Smooth muscle cell (in vitro differentiated cells): ENCODE measurements at regions not wholly inside any gene's neighbourhood (a gene's known extent, or its start where the extent isn't known, plus 50 kb on each side); places are given as distances from the start of the nearest gene placed in this dataset.

Experiments used
- DNase-seq: peaks from one replicate; lab custom pipeline; 2025; ENCODE audit not compliant: unreplicated experiment; lab: John Stamatoyannopoulos, UW
- H2AFZ ChIP-seq: fragments of 200-600 bp; sonication (generic); 2 replicates; pipeline ENCODE4 v1.6.0; 2016; ENCODE audit warnings: antibody characterized with exemption, low read depth, mild to moderate bottlenecking
- H3F3A ChIP-seq: fragments of 200-600 bp; sonication (generic); 2 replicates; pipeline ENCODE4 v1.6.0; 2017; ENCODE audit warnings: antibody characterized with exemption, low read depth
- H3K27ac ChIP-seq: fragments of 200-600 bp; sonication (generic); 2 replicates; pipeline ENCODE4 v1.5.1; 2016; ENCODE audit warnings: low read depth, mild to moderate bottlenecking
- H3K27me3 ChIP-seq: fragments of 200-600 bp; sonication (generic); 2 replicates; pipeline ENCODE4 v1.6.1; 2016; ENCODE audit warnings: low read depth, mild to moderate bottlenecking
- H3K36me3 ChIP-seq: fragments of 200-600 bp; sonication (generic); 2 replicates; pipeline ENCODE4 v1.5.1; 2016; ENCODE audit warnings: low read depth
- H3K4me1 ChIP-seq: fragments of 200-600 bp; sonication (generic); 2 replicates; pipeline ENCODE4 v1.5.1; 2016; ENCODE audit warnings: low read depth
- H3K4me2 ChIP-seq: fragments of 200-600 bp; sonication (generic); 2 replicates; pipeline ENCODE4 v1.6.0; 2016; ENCODE audit warnings: mild to moderate bottlenecking
- H3K4me3 ChIP-seq: fragments of 200-600 bp; sonication (generic); 2 replicates; pipeline ENCODE4 v1.5.1; 2016; ENCODE audit warnings: mild to moderate bottlenecking
- H3K79me2 ChIP-seq: fragments of 200-600 bp; sonication (generic); 2 replicates; pipeline ENCODE4 v1.6.0; 2016; ENCODE audit warnings: low read depth, mild to moderate bottlenecking
- H3K9ac ChIP-seq: fragments of 200-600 bp; sonication (generic); 2 replicates; pipeline ENCODE4 v1.6.0; 2016; ENCODE audit warnings: low read depth
- H3K9me3 ChIP-seq: fragments of 200-600 bp; sonication (generic); replicated peaks from 2 replicates; pipeline ENCODE4 v1.5.1; 2016; ENCODE audit warnings: low read depth
- H4K20me1 ChIP-seq: fragments of 200-600 bp; sonication (generic); 2 replicates; pipeline ENCODE4 v1.6.0; 2016; ENCODE audit warnings: low read depth
- CTCF ChIP-seq: fragments of 200-600 bp; sonication (generic); IDR thresholded peaks from 2 replicates; pipeline ENCODE4 v1.5.1; 2017; ENCODE audit warnings: borderline replicate concordance, mild to moderate bottlenecking, antibody characterized with exemption; ENCODE audit not compliant: insufficient read depth, poor library complexity, severe bottlenecking
- WGBS: methylation state at CpG from one replicate; pipeline ENCODE4 v1.1.7; 2016; ENCODE audit warnings: low lambda C conversion rate; 5-methylcytosine and 5-hydroxymethylcytosine counted together

GRCh38 chr2:2573658-2574293 lies 242.7 kb upstream of the MYT1L start:
- no peaks in the 10 kb centered on the region for H3K27me3 ChIP-seq
- 95% methylated on average over 15 of the region's 15 CpGs for WGBS
- DNase-seq = no peak
- H3K36me3 ChIP-seq = no peaks in the 10 kb centered on the region
- TF ChIP-seq CTCF = no peak
- H3K9me3 ChIP-seq = no peaks in the 10 kb centered on the region
- H3K4me2 ChIP-seq = no peak overlapping the region
- H3K4me1 ChIP-seq = no peaks in the 10 kb centered on the region
- H3K79me2 ChIP-seq = no peaks in the 10 kb centered on the region
- no peak overlapping the region for H3K27ac ChIP-seq
- H3K4me3 ChIP-seq = no peak overlapping the region
- H2AFZ ChIP-seq = no peak overlapping the region
- H3K9ac ChIP-seq = no peak overlapping the region
- H3F3A ChIP-seq = no peaks in the 10 kb centered on the region
- no peaks in the 10 kb centered on the region for H4K20me1 ChIP-seq

- H3K9ac ChIP-seq = no peak overlapping the region
- no peak overlapping the region for H3K27ac ChIP-seq
- no peaks in the 10 kb centered on the region for H4K20me1 ChIP-seq
- no peak overlapping the region for H2AFZ ChIP-seq
- DNase-seq = no peak
- TF ChIP-seq CTCF = no peak
- no peak overlapping the region for H3K4me2 ChIP-seq
- no peak overlapping the region for H3K4me3 ChIP-seq
- H3K4me1 ChIP-seq = no peaks in the 10 kb centered on the region
- H3K27me3 ChIP-seq = no peaks in the 10 kb centered on the region
- H3K36me3 ChIP-seq = no peaks in the 10 kb centered on the region
- 98% methylated on average over 4 of the region's 4 CpGs for WGBS
- H3F3A ChIP-seq = no peaks in the 10 kb centered on the region
- H3K79me2 ChIP-seq = no peaks in the 10 kb centered on the region
- no peaks in the 10 kb centered on the region for H3K9me3 ChIP-seq
Measured at GRCh38 chr2:2573205-2573604, 242.1 kb upstream of the MYT1L start.

GRCh38 chr2:2572393-2573204 lies 241.5 kb upstream of the MYT1L start:
- H4K20me1 ChIP-seq = no peaks in the 10 kb centered on the region
- no peaks in the 10 kb centered on the region for H3K79me2 ChIP-seq
- no peak overlapping the region for H2AFZ ChIP-seq
- no peaks in the 10 kb centered on the region for H3K36me3 ChIP-seq
- 97% methylated on average over 15 of the region's 25 CpGs for whole genome bisulfite sequencing
- no peak overlapping the region for H3K4me3 ChIP-seq
- DNase-seq = no peak
- H3K4me1 ChIP-seq = no peaks in the 10 kb centered on the region
- H3K27ac ChIP-seq = no peak overlapping the region
- no peak for TF ChIP-seq CTCF
- H3K27me3 ChIP-seq = no peaks in the 10 kb centered on the region
- no peaks in the 10 kb centered on the region for H3K9me3 ChIP-seq
- no peak overlapping the region for H3K9ac ChIP-seq
- H3K4me2 ChIP-seq = no peak overlapping the region
- H3F3A ChIP-seq = no peaks in the 10 kb centered on the region
